ENCODE measurements at regions not wholly inside any gene's neighbourhood (a gene's known extent, or its start where the extent isn't known, plus 50 kb on each side); places are given as distances from the start of the nearest gene placed in this dataset.
"Not testable (repeated sequence)": the region's sequence is repeated elsewhere in the genome, so short reads cannot be mapped to it uniquely, and the experiment has no call there.

DNA sequence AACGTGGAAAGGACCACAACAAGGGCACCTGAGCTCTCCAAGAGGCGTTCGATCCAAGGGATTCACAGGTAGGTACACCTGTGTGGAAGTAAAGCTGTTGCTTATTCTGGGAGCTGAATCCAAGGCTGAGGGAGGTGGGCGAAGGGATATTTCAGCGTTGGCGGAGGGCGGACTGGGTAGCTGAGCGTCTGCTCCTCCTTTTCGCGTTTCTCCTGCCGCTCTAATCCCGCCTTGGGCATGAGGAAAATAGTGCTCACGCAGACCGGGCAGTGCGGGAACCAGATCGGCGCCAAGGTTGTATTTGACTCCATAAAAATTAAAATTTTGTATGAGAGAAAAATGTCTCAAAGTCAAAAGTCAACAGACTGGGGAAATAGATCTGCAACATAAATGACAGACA lies 3966.2 kb upstream of the OR11H1 start:
- 66 to 72% methylated on average over 17 of the region's 17 CpGs for WGBS, 2 donors (ENCODE audit: low coverage in 1 of 2)
- not testable (repeated sequence) for H3K4me3 ChIP-seq, H3K27ac ChIP-seq, H3K9me3 ChIP-seq, H3K36me3 ChIP-seq, H3K27me3 ChIP-seq, H3K4me1 ChIP-seq, ATAC-seq

DNA sequence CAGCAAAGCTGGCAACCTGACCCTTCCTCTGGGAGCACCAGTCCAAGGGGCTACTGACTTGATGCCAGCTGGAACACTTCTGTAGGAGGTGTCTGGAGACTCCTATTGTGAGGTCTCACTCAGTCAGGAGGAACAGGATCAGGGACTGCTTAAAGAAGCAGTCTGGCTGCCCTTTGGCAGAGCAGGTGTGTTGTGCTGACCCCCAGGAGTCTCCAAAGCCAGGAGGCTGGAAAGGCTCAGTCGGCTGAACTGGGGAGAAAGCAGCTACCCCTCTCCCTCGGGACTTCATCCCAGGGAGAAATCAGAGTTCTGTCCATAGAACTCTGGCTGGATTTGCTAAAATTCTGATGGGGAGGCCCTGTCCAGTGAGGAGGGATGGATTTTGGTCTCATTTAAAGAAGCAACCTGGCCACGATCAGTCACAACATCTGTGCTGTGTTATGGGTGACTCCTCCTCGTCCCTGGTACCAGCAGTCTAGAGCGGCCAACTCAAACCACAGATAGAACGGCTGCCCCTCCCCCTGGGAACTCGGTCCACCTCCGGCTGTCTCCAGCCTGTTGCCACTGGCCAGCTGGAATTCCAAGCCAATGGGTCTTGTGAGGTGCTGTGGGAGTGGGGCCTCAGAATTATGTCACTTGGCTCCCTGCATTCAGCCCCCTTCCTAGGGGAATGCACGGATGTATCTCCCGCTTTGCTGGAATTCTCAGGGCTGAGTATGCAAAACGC lies 3959.0 kb upstream of the OR11H1 start:
- 20 to 60% methylated on average over 1 to 10 of the region's 11 CpGs for WGBS, 2 donors (ENCODE audit: low coverage in 1 of 2)
- H3K27me3 ChIP-seq, H3K4me3 ChIP-seq, H3K27ac ChIP-seq, ATAC-seq, H3K4me1 ChIP-seq, H3K36me3 ChIP-seq: not testable (repeated sequence)
- H3K9me3 ChIP-seq: peaks cover 0 to 47% (median 0%) of the 10 kb centered on the region in 3 donors

GRCh38 chr22:11569564-11569940 lies 3958.4 kb upstream of the OR11H1 start:
- ATAC-seq: not testable (repeated sequence)
- 33 to 100% methylated on average over 1 to 2 of the region's 5 CpGs for WGBS, 2 donors (ENCODE audit: low coverage in 1 of 2)
- H3K9me3 ChIP-seq: peaks cover 0 to 53% (median 0%) of the 10 kb centered on the region in 3 donors

DNA sequence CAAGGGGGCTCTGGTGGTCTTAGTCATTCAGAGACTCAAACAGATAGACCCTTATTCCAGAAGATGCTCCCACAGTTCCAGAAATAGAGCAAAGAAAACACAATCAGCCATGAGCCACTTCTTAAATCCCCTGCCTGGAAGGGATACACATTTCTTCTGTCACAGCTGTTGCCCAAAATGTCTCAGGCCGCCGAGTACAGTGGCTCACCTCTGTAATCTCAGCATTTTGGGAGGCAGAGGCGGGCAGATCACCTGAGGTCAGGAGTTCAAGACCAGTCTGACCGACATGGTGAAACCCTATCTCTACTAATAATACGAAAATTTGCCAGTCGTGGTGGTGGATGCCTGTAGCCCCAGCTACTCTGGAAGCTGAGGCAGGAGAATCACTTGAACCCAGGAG lies 3954.8 kb upstream of the OR11H1 start:
- WGBS, 2 donors (ENCODE audit: low coverage in 1 of 2): 52 to 58% methylated on average over 3 to 6 of the region's 6 CpGs
- not testable (repeated sequence) for ATAC-seq, H3K36me3 ChIP-seq, H3K4me3 ChIP-seq, H3K27me3 ChIP-seq, H3K4me1 ChIP-seq, H3K27ac ChIP-seq
- H3K9me3 ChIP-seq: peaks cover 0 to 73% (median 0%) of the 10 kb centered on the region in 3 donors

More at GRCh38 chr22:11569564-11569940, 3958.4 kb upstream of the OR11H1 start:
- not testable (repeated sequence) for H3K36me3 ChIP-seq, H3K27ac ChIP-seq, H3K4me1 ChIP-seq, H3K4me3 ChIP-seq, H3K27me3 ChIP-seq

- H3K4me3 ChIP-seq, H3K4me1 ChIP-seq, ATAC-seq, H3K27me3 ChIP-seq, H3K36me3 ChIP-seq, H3K27ac ChIP-seq: not testable (repeated sequence)
- 48 to 66% methylated on average over 3 to 13 of the region's 14 CpGs for WGBS, 2 donors (ENCODE audit: low coverage in 1 of 2)
- peaks cover 0 to 69% (median 0%) of the 10 kb centered on the region in 3 donors for H3K9me3 ChIP-seq
Measured at GRCh38 chr22:11574231-11574630, 3953.8 kb upstream of the OR11H1 start.

DNA sequence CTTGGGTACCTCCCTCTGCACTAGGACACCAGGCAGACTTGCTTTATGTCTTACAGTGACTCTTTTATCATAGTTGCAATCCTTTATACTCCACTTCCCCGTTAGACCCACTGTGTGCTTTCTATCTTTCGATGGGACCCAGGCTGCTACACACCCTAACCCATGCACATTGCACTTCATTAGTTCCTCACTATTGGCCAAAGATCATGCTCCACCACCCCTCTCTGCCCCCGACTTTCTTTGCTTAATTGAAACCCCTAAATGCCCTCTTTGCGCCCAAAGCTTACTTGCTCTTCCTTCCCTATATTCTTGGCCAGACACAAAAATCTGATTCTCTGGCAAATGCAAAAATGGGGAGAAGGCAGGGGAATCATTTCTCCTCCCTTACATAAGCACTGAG lies 3953.3 kb upstream of the OR11H1 start:
- peaks cover 0 to 69% (median 0%) of the 10 kb centered on the region in 3 donors for H3K9me3 ChIP-seq
- ATAC-seq, H3K27ac ChIP-seq, H3K4me1 ChIP-seq, H3K27me3 ChIP-seq, H3K4me3 ChIP-seq, H3K36me3 ChIP-seq: not testable (repeated sequence)
- WGBS, 2 donors (ENCODE audit: low coverage in 1 of 2): 45 to 53% methylated on average over 4 of the region's 4 CpGs

- peaks cover 0 to 73% (median 0%) of the 10 kb centered on the region in 3 donors for H3K9me3 ChIP-seq
- not testable (repeated sequence) for H3K4me1 ChIP-seq, ATAC-seq, H3K36me3 ChIP-seq, H3K27me3 ChIP-seq, H3K27ac ChIP-seq, H3K4me3 ChIP-seq
- 62 to 66% methylated on average over 9 of the region's 9 CpGs for WGBS, 2 donors (ENCODE audit: low coverage in 1 of 2)
Measured at GRCh38 chr22:11576740-11577139, 3951.3 kb upstream of the OR11H1 start.

DNA sequence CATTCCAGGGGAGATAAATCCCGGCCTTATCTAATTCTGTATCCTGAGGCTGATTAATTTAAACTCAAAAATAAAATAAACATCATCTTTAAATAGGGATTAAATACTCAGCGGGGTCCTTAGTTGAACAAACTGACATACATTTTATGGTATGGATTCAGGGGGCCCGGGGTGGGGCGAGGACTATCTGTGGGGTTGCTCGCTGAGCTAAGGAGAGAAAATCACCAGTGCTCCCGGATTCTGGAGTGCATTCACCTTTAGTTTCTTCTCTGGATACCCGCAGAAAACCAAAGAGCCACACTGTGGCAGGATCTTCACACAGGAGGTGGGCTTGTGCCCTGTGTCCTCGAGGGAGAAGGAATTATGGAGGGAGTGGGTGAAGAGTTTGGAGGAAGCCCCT lies 3949.9 kb upstream of the OR11H1 start:
- not testable (repeated sequence) for H3K36me3 ChIP-seq, H3K4me1 ChIP-seq, H3K27ac ChIP-seq, H3K4me3 ChIP-seq, H3K27me3 ChIP-seq, ATAC-seq
- 56 to 65% methylated on average over 8 of the region's 8 CpGs for WGBS, 2 donors (ENCODE audit: low coverage in 1 of 2)
- H3K9me3 ChIP-seq: peaks cover 0 to 72% (median 0%) of the 10 kb centered on the region in 3 donors

DNA sequence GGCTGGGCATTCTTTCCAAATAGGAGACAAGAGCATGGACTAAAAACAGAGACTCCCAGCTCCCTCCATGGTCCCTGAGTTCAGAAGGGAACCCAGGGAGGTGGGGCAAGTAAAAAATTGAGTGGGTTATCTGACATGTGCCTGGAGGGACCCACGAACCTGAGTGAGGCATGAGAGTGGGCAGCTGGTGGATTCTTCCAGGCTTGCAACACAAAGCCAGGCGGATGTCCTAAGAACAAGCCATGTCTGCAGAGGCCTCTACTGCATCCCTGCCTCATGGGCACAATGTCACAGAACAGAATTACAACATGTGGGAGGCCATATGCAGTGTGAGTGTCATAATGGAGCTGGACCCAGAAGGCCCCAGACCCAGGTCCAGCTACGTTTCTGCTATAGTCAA lies 3949.4 kb upstream of the OR11H1 start:
- H3K36me3 ChIP-seq, H3K27ac ChIP-seq, ATAC-seq, H3K27me3 ChIP-seq, H3K4me3 ChIP-seq, H3K4me1 ChIP-seq: not testable (repeated sequence)
- 30 to 46% methylated on average over 2 to 3 of the region's 3 CpGs for WGBS, 2 donors (ENCODE audit: low coverage in 1 of 2)
- peaks cover 0 to 71% (median 0%) of the 10 kb centered on the region in 3 donors for H3K9me3 ChIP-seq

GRCh38 chr22:11582048-11582447 lies 3945.9 kb upstream of the OR11H1 start:
- ATAC-seq, H3K4me3 ChIP-seq, H3K36me3 ChIP-seq, H3K27me3 ChIP-seq, H3K4me1 ChIP-seq, H3K27ac ChIP-seq: not testable (repeated sequence)
- H3K9me3 ChIP-seq: peaks cover 0 to 59% (median 0%) of the 10 kb centered on the region in 3 donors
- WGBS, 2 donors (ENCODE audit: low coverage in 1 of 2): 32 to 37% methylated on average over 4 of the region's 4 CpGs

- peaks cover 0 to 62% (median 0%) of the 10 kb centered on the region in 3 donors for H3K9me3 ChIP-seq
- not testable (repeated sequence) for H3K27ac ChIP-seq, H3K4me3 ChIP-seq, ATAC-seq, H3K36me3 ChIP-seq, H3K4me1 ChIP-seq, H3K27me3 ChIP-seq
- WGBS, 2 donors (ENCODE audit: low coverage in 1 of 2): 11 to 19% methylated on average over 4 of the region's 4 CpGs
Measured at GRCh38 chr22:11584231-11584630, 3943.8 kb upstream of the OR11H1 start.

DNA sequence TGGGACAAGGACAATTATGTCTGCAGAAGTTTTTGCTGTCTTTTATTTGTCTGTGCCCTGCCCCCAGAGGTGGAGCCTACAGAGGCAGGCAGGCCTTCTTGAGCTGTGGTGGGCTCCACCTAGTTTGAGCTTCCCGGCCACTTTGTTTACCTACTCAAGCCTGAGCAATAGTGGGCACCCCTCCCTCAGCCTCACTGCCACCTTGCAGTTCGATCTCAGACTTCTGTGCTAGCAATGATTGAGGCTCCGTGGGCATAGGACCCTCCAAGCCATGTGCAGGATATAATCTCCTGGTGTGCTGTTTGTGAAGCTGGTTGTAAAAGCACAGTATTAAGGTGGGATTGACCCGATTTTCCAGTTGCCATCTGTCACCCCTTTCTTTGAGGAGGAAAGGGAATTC lies 3933.4 kb upstream of the OR11H1 start:
- not testable (repeated sequence) for H3K4me3 ChIP-seq, H3K36me3 ChIP-seq, H3K27me3 ChIP-seq, ATAC-seq, H3K27ac ChIP-seq, H3K4me1 ChIP-seq
- WGBS, 2 donors (ENCODE audit: low coverage in 1 of 2): 44 to 76% methylated on average over 3 to 4 of the region's 4 CpGs
- H3K9me3 ChIP-seq: peaks cover 3 to 66% (median 4%) of the 10 kb centered on the region in 3 donors

DNA sequence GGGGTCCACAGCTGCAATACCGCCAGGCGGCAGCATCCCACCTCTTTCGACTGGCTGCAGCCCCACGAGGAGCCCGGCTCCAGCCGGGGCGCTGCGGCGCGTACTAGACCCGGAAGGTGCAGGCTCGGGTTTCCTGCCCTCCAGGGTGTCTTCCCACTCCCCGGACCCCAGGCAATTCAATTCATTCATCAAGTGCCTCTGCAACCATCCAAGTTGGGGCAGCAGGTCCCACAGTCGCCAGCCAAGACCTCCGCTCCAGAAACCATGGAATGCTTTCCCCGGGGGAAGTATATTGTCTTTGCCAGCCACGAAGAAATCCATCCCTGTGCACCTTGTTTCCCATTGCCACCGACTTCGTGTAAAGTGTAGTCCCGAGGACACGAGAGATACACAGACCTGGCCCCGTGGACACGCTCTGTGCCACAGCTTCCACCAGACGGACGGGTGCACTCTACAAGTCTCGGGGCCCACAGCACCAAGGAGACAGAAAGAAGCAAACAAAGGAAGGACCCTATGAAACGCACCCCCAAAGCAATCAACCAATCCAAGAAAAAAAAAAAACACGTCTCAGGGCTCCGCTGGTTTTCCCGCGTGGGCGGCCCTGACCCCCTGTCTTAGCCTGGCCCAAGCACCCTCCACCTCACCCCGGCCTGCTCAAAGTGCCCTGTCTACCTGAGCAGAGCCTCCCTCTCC lies 3930.2 kb upstream of the OR11H1 start:
- not testable (repeated sequence) for ATAC-seq
- peaks cover 1 to 65% (median 2%) of the 10 kb centered on the region in 3 donors for H3K9me3 ChIP-seq
- WGBS, 2 donors (ENCODE audit: low coverage in 1 of 2): 83% methylated on average over 16 to 30 of the region's 33 CpGs

More for the DNA sequence above, 3930.2 kb upstream of the OR11H1 start:
- not testable (repeated sequence) for H3K27ac ChIP-seq, H3K36me3 ChIP-seq, H3K4me1 ChIP-seq, H3K27me3 ChIP-seq, H3K4me3 ChIP-seq
